KOPT-K1 (cell line): ENCODE measurements at regions not wholly inside any gene's neighbourhood (a gene's known extent, or its start where the extent isn't known, plus 50 kb on each side); places are given as distances from the start of the nearest gene placed in this dataset.
"Not testable (repeated sequence)": the region's sequence is repeated elsewhere in the genome, so short reads cannot be mapped to it uniquely, and the experiment has no call there.

Source experiments
- H3K27ac ChIP-seq: fragments of 200-600 bp; sonication (generic); 2 replicates; pipeline ENCODE4 v1.5.1; 2016; ENCODE audit warnings: antibody characterized with exemption, mild to moderate bottlenecking, low read depth, low read length; ENCODE audit not compliant: poor library complexity, severe bottlenecking
- H3K36me3 ChIP-seq: fragments of 200-600 bp; sonication (generic); 2 replicates; pipeline ENCODE4 v1.5.1; 2017; ENCODE audit warnings: antibody characterized with exemption, mild to moderate bottlenecking, low read length, moderate library complexity; ENCODE audit not compliant: insufficient read depth
- H3K9me3 ChIP-seq: fragments of 200-600 bp; sonication (generic); 2 replicates; pipeline ENCODE4 v1.5.1; 2017; ENCODE audit warnings: antibody characterized with exemption, low read length, mild to moderate bottlenecking; ENCODE audit not compliant: insufficient read depth, poor library complexity, severe bottlenecking

DNA sequence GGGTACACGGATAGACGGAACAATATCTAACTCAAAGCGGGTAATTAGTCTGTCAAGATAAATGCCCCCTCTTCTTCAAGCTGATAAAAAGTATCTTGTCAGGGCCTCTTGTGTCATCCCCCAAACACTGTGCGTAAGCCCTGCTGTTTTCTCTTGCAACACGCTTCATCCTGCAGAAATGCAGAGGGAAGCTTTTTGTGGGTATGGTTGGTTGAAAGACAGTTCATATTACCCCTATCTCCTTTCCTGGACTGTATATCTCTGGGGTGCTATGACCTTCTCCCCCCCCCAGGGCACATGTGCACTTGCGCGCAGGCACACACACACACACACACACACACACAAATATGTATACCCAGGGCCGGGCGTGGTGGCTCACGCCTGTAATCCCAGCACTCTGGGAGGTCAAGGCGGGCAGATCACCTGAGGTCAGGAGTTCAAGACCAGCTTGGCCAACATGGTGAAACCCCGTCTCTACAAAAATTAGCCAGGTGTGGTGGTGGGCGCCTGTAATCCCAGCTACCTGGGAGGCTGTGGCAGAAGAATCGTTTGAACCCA, 143.6 kb upstream of the CITED2 start:
- H3K36me3 ChIP-seq, H3K27ac ChIP-seq, H3K9me3 ChIP-seq: not testable (repeated sequence)

DNA sequence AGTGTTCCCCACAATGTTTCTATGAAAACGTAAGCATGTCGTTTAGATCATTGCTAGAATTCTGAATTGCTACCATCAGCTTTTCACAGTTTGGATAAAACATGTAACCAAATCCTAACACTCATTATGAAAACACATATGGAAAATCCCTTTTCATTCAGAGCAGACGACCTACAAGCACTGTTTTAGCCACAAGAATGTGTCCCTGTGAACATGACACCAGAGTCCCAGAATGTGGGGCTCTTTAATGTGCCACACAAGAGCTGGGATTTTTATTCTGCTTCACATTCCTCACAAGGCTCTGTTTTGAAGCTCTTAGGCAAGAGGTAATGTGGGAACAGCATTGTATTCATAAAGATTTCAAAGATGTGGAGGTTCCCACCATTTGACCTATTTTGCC, 141.1 kb upstream of the CITED2 start:
- H3K9me3 ChIP-seq, result no peaks in the 10 kb centered on the region
- H3K36me3 ChIP-seq, result no peaks in the 10 kb centered on the region
- no peak overlapping the region for H3K27ac ChIP-seq

DNA sequence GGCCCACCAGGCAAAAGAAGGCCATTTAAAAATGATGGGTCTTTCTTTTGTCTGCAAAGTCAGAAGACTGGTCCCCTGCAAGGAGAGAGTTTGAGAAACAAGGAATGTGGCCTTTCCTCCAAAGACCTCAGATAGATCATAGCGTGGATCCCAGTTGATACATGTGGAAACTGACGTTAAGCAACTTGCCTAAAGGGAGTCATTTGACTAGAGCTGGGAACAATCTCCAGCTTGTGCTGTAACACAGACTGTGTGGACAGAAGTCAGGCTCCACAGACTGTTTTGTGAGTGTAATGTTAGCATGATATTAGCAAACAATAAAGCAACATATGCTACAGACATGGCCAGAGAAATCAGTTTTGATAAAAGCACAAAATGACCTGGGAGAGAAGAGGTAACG, 140.4 kb upstream of the CITED2 start:
- Histone ChIP-seq H3K36me3 (no peaks in the 10 kb centered on the region), H3K27ac (no peak overlapping the region), H3K9me3 (no peaks in the 10 kb centered on the region)

DNA sequence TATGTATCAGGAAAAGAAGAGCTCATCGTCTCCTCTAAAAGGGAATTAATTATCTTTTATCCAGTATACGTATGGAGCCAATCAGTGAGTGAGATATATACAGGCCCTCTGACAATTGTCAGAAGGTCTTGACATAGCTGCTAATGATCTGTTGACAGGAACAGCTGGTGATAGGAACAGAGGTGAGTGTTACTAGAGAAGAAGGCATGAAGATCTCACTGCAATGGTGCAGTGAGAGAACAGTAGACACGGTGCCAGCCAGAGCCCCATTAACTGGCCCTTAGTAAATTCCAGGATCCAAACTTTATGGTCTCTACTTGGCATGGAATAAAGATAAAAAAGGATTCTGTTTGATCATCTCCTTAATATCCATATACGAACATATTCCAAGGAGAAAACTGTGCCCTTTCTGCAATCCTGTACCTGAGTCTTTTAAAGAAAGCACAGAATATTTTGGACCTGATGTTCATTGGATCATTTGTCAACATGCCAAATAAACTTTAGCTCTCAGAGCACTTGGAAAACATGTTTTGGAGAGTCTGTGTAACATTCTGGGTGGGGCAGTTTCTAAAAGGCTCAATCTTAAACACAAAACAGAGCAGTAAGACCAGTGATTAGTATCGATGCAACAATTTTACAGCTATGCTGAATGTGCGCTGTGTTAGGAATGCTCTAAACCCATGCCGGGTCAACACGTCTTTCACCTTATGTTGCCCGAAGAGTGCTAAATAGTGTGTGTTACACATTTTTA, 135.8 kb upstream of the CITED2 start:
- H3K9me3 ChIP-seq, result no peaks in the 10 kb centered on the region
- no peaks in the 10 kb centered on the region for H3K36me3 ChIP-seq
- no peak overlapping the region for H3K27ac ChIP-seq

DNA sequence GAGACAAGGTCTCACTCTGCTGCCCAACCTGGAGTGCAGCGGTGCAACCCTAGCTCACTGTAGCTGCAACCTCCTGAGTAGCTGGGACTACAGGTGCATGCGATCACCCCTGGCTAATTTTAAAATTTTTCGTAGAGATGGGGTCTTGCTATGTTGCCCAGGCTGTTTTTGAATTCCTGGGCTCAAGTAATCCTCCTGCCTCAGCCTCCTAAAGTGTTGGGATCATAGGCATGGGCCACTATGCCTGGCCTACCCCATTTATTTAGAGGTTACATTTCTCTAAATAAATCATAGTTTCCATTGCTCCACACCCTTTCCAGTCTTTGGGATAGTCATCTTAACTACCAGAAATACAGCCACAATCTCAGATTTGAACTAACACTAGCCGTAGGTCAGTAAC, 134.7 kb upstream of the CITED2 start:
- Histone ChIP-seq H3K9me3 (no peaks in the 10 kb centered on the region), H3K27ac (no peak overlapping the region), H3K36me3 (no peaks in the 10 kb centered on the region)

DNA sequence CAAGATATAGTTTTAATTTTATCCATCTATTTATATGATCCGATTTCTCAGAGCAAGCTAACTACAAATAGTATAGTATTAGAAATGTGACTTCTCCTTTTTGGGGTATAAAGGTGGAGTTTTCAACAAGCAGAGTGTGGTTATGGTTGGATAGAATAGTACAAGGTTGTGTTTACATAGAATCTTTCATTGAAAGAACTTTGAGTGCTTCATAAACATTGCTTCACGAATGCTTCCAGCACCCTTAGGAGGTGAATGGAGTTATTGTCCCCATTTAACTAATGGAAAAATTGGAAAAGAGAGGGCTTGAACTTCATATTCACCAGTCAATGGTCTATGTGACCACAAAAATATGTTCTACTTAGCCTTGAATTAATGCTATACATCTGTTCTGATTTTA, 134.1 kb upstream of the CITED2 start:
- H3K27ac ChIP-seq, result no peak overlapping the region
- no peaks in the 10 kb centered on the region for H3K36me3 ChIP-seq
- H3K9me3 ChIP-seq, result no peaks in the 10 kb centered on the region

DNA sequence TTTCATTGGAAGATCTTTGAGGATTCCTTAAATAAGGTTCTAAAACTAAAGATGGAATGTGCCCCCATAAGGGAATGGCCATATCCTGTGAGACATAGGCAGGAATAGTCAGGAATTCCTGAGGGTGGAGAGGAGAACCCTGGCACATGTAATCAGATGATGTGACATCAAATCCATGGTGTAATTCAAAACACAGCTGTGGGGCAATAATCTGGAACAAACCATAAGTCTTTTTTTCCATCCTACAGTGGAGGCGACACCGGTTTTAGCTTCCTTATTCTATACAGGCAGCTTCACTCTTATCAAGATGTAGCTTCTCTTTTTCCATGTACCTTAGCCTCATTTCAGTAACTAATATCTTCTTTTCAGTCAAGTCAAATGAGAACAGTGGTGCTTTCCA, 133.6 kb upstream of the CITED2 start:
- Histone ChIP-seq H3K27ac (no peak overlapping the region), H3K9me3 (no peaks in the 10 kb centered on the region), H3K36me3 (no peaks in the 10 kb centered on the region)

DNA sequence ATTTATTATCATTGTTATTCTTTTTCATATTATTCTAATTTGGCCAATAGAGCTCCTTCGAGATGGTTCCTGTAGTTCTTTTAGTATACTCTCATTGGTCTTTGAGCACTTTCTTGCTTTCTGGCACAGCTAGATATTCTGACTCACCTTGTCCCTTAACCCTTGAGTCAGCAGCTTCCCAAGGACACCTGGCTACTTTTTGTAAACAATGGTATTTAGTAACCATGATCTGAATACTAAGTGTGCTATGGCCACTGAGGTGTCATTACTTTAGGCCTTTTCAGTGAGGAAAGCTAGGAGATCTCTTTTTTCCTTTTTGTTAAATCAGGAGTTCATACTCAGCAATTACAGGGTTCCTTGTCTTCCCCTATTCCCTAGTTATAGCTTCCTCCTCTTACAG, 126.5 kb upstream of the CITED2 start:
- H3K27ac ChIP-seq, result no peak overlapping the region
- H3K9me3 ChIP-seq, result no peaks in the 10 kb centered on the region
- no peaks in the 10 kb centered on the region for H3K36me3 ChIP-seq

DNA sequence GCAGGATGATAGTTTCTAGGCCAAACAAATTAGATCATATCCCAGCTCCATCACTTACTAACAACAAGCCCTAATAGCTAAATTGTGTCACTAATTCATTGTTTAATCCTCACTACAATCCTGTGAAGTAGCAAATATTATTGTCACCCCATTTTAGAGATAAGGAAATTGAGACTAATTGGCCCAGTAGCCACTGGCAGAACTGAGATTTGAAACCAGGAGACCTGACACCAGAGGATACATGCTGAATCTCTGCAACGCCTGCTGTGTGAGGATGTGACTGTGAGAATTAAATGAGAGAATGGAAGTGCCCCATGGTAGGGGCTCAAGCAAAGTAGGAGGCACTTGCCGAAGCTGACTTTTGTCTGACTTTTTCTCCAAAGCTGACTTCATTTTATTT, 124.3 kb upstream of the CITED2 start:
- no peaks in the 10 kb centered on the region for H3K36me3 ChIP-seq

DNA sequence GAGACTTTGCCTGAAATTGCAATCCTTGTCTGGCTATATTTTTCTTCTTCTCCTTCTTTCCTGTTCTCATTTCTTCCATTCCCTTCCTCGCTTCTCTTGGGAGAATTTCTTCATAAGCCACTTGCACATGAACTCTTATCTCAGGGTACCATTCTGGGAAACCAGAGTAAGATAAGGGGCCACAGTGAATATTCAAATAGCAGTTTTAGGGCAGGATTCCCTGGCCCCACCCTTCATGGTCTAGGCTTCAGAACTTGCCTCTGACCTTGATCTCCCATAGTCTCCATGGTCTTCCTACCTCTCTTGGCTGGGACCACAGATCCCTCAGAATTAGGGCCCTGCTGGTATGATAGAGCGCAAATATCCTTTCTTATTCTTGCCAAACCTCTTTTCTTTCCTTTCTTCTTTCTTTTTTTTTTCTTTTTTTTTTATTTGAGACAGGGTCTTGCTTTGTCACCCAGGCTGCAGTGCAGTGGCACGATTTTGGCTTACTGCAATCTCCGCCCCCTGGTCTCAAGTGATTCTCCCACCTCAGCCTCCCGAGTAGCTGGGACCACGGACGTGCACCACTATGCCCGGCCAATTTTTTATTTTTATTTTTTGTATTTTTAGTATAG, 123.0 kb upstream of the CITED2 start:
- H3K36me3 ChIP-seq, result no peaks in the 10 kb centered on the region
- H3K27ac ChIP-seq, result no peak overlapping the region
- H3K9me3 ChIP-seq, result no peaks in the 10 kb centered on the region

More for the DNA sequence above, 124.3 kb upstream of the CITED2 start:
- Histone ChIP-seq H3K27ac (no peak overlapping the region), H3K9me3 (no peaks in the 10 kb centered on the region)

DNA sequence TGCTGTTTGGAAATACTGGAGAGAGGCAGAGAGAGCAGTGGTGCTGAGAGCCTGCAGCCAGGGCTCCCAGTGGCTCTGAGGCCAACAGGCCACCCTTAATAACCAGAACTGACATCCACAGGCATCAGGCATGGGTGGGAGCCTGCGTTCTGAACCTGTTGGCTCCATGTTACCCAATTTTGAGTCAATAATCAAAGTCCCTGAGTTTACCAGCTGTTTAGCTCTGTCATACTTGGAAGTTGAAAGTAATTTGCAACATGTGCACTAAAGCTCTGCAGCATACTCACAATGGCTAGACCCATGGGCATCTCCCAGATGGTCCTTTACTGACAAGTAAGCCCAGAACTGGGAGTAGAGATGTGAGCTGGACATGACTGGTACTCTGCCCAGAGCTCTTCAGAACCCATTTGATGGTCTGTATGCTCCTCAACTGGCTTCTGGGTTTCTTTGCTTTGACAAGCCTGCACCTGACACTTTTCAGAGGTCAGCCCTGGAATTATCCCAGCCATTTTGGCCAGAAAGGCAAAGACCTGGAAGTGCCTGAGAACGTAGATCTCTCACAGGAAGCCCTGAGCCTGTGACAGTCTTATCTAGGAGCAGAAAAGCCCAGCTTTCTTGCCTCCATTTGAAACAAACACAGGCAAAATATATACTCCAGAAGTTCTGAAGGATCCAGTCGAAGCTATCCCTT, 122.4 kb upstream of the CITED2 start:
- Histone ChIP-seq H3K9me3 (no peaks in the 10 kb centered on the region), H3K36me3 (no peaks in the 10 kb centered on the region), H3K27ac (no peak overlapping the region)

DNA sequence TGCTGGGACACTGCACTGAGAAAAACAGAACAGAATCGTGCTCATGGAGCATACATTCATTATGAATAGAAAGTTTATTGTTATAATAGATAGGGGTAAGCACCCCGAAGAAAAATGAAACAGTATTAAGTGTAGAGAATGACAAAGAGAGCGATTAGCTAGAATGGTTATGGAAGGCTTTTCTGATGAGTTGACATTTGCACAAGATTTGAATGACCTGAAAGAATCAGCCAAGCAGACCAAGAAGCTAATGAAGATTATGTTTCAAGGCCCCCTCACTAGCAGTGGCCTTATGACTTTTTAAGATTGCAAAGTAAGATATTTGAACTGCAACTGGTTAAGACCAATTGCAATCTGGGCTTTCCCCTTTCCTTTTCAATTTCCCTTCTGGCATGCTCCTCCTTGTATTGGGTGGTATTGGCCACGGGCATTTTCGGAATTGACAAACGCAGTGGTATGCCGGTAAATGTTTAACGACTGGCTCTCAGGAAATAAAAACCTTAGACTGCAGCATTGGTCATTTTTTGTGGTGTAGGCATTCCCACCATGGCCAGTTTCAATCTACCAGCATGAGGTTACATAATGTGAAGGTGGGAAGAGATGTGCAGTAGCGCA, 120.0 kb upstream of the CITED2 start:
- no peak overlapping the region for H3K27ac ChIP-seq
- no peaks in the 10 kb centered on the region for H3K9me3 ChIP-seq
- H3K36me3 ChIP-seq, result no peaks in the 10 kb centered on the region

DNA sequence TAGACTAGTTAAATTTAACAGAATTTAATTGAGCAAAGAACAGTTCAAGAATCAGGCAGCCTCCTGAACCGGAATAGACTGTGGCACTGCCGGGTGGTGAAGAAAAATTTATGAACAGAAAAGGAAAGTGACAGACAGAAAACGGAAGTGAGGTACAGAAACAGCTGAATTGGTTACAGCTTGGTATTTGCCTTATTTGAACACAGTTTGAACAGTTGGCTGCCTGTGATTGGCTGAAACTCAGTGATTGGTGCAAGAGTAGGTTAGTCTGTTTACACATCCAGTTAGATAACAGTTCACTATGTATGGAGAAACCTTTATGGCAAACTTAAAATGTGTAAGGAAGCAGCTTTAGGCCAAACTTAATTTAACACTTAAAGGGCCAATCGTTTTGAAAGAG, 116.0 kb upstream of the CITED2 start:
- Histone ChIP-seq H3K27ac (no peak overlapping the region), H3K36me3 (no peaks in the 10 kb centered on the region), H3K9me3 (no peaks in the 10 kb centered on the region)

DNA sequence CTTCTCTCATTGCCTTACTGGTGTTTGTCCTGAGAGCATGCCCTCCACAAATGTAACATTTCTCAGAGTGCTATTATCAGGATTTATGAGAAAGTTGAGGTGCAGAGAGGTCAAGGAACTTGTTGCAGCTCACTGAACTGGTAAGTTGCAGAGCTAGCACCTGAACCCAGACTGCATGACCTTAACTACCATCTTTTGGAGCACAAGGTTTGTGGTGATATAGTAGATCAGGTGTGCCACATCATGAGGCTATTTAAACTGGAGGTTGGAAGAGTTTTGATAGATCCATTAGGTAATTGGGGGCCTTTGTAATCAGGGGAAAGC, 112.0 kb upstream of the CITED2 start:
- H3K27ac ChIP-seq, result no peak overlapping the region

DNA sequence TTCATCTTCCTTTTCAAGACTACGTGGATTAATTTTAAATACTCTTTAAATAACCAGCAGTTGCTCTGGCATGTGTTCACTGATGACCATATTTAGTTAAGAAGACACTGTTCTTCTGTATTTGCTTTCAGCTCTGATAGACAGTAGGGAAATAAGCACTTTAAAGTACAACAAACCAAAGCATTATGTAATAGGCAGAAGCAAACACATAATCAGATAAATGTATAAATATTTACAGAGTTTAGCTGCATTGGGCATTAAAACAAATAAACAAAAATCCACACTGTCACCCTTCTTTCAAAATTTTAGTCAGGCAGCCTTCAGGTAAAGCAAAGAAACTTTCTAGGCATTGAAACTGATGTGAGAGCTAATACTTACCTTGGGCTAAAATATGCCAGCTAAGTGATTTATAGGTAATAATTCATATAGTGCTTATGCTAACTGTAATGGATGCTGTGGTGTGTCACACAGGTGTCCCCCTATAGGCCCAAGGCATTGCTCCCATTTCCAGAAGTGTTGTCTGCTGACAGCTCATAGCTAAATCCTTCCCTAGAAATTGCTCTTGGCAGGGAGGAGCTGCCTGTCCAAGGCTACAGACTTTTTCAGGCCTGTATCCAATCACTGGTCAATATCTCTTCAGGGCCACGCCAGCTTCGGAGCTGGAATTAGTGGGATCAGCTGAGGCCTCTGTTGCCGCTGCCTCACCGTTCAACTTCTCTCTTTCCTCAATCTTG, 111.5 kb upstream of the CITED2 start:
- H3K9me3 ChIP-seq, result no peaks in the 10 kb centered on the region
- H3K36me3 ChIP-seq, result no peaks in the 10 kb centered on the region
- H3K27ac ChIP-seq, result no peak overlapping the region

More for the DNA sequence above, 112.0 kb upstream of the CITED2 start:
- H3K9me3 ChIP-seq, result no peaks in the 10 kb centered on the region
- no peaks in the 10 kb centered on the region for H3K36me3 ChIP-seq
